K562 (cell line): ENCODE measurements at regions not wholly inside any gene's neighbourhood (a gene's known extent, or its start where the extent isn't known, plus 50 kb on each side); places are given as distances from the start of the nearest gene placed in this dataset.

Experiments
- ATAC-seq: fragments of 200-7000 bp; cut with Tn5 transposase; 3 replicates; pipeline ENCODE4 v1.9.1; 2020; ENCODE audit warnings: moderate library complexity
- BruUV-seq: library from RNA; stranded (reverse); fragments of 400-500 nt; replicated peaks from 2 replicates; lab custom pipeline; 2021; lab: Mats Ljungman, UMichigan
- CTCF ChIA-PET: fragments of 300-600 bp; formaldehyde crosslinking; extraction: SDS; loops from one replicate; lab custom pipeline; 2021; ENCODE audit warnings: low intra/inter-chr PET ratio; lab: Yijun Ruan, JAX
- POLR2A ChIA-PET: fragments of 300-600, 350-650 bp; sonication (Branson Sonifier 250); formaldehyde crosslinking; extraction: SDS; loops from one replicate; lab custom pipeline; 2021; ENCODE audit warnings: antibody characterized with exemption, inconsistent platforms; lab: Yijun Ruan, JAX
- DNase-seq, 4 experiments: peaks; one replicate each; pipeline versions ENCODE4 v3.0.0 to v3.0.0-alpha.2; 2011 to 2018; ENCODE audit warnings: low spot score in 3 of 4, mixed read lengths in 3 of 4; ENCODE audit errors: extremely low read depth in 1 of 4
- FAIRE-seq: peaks from 2 replicates; lab custom pipeline; 2011; peaks lifted over from hg19 to GRCh38; lab: Jason Lieb, UNC
- H2AFZ ChIP-seq: 2 replicates; pipeline ENCODE4 v1.6.0; 2011; ENCODE audit warnings: low read depth, low read length, control low read depth, inconsistent platforms
- H3K27ac ChIP-seq: fragments of 200-600 bp; 3 replicates; pipeline ENCODE4 v1.8.0; 2011; ENCODE audit warnings: low read depth, mild to moderate bottlenecking, control low read depth, inconsistent platforms, low read length, moderate library complexity, mixed read lengths; ENCODE audit errors: extremely low read depth
- H3K27me3 ChIP-seq, 2 experiments: fragments of 300-600 bp in 1 of 2; 2 replicates in 1 of 2; 3 replicates in 1 of 2; pipeline versions ENCODE4 v1.6.0 to v1.8.0; 2011; ENCODE audit warnings: inconsistent platforms in 2 of 2, low read length in 2 of 2, mild to moderate bottlenecking in 1 of 2, mixed read lengths in 1 of 2, moderate library complexity in 1 of 2; ENCODE audit not compliant: control insufficient read depth in 2 of 2, insufficient read depth in 2 of 2
- H3K36me3 ChIP-seq: fragments of 300-600 bp; 3 replicates; pipeline ENCODE4 v1.8.0; 2011; ENCODE audit warnings: mild to moderate bottlenecking, low read length, inconsistent platforms; ENCODE audit not compliant: control insufficient read depth, insufficient read depth
- H3K4me1 ChIP-seq, 2 experiments: fragments of 200-600 bp in 1 of 2; replicated peaks in 1 of 2; 2 replicates in 1 of 2; 3 replicates in 1 of 2; pipeline versions ENCODE4 v1.5.1 to v1.8.0; 2011; ENCODE audit warnings: inconsistent platforms in 2 of 2, low read length in 2 of 2, mild to moderate bottlenecking in 1 of 2, mixed read lengths in 1 of 2, moderate library complexity in 1 of 2; ENCODE audit not compliant: control insufficient read depth in 2 of 2, insufficient read depth in 2 of 2
- H3K4me2 ChIP-seq: 2 replicates; pipeline ENCODE4 v1.6.1; 2011; ENCODE audit warnings: low read length, control low read depth, inconsistent platforms, mixed read lengths; ENCODE audit not compliant: insufficient read depth
- H3K4me3 ChIP-seq: fragments of 200-600 bp; sonication (generic), shearing (Covaris generic); 2 replicates; pipeline ENCODE4 v1.5.1; 2016; ENCODE audit warnings: control low read depth, inconsistent platforms
- H3K79me2 ChIP-seq: fragments of 200-600 bp; 3 replicates; pipeline ENCODE4 v1.8.0; 2011; ENCODE audit warnings: low read length, inconsistent platforms; ENCODE audit not compliant: control insufficient read depth, insufficient read depth
- H3K9ac ChIP-seq, 2 experiments: 2 replicates each; pipeline versions ENCODE4 v1.6.0 to v1.6.1; 2011; ENCODE audit warnings: low read depth in 2 of 2, low read length in 2 of 2, control low read depth in 1 of 2, inconsistent platforms in 1 of 2, mild to moderate bottlenecking in 1 of 2, mixed read lengths in 1 of 2; ENCODE audit not compliant: insufficient read depth in 1 of 2
- H3K9me1 ChIP-seq: one replicate; pipeline ENCODE4 v1.6.0; 2011; ENCODE audit warnings: inconsistent platforms, mild to moderate bottlenecking, low read length, moderate library complexity; ENCODE audit not compliant: control insufficient read depth, insufficient read depth
- H3K9me3 ChIP-seq: replicated peaks from 2 replicates; pipeline ENCODE4 v1.5.1; 2011; ENCODE audit warnings: low read depth, low read length, inconsistent platforms; ENCODE audit not compliant: control insufficient read depth, insufficient read depth
- H4K20me1 ChIP-seq: replicated peaks from 2 replicates; pipeline ENCODE4 v1.6.1; 2011; ENCODE audit warnings: low read length, inconsistent platforms, mixed read lengths; ENCODE audit not compliant: control insufficient read depth, insufficient read depth
- ETV5 ChIP-seq: sonication (generic); formaldehyde crosslinking; IDR thresholded peaks from 2 replicates; pipeline ENCODE4 v1.4.0; 2020; ENCODE audit warnings: low read depth, mild to moderate bottlenecking, missing genetic modification reagents
- FOXK2 ChIP-seq, 2 experiments: fragments of 450-650 bp; IDR thresholded peaks in 1 of 2; conservative IDR thresholded peaks in 1 of 2; 2 replicates each; pipeline ENCODE4 v1.6.1; 2016; ENCODE audit warnings: low read depth in 2 of 2, mild to moderate bottlenecking in 1 of 2
- NFYB ChIP-seq: IDR thresholded peaks from 2 replicates; pipeline ENCODE4 v1.6.1; 2011; ENCODE audit warnings: mild to moderate bottlenecking, moderate library complexity; ENCODE audit not compliant: insufficient read length; ENCODE audit errors: extremely low read depth
- POLR2AphosphoS2 ChIP-seq: IDR thresholded peaks from 2 replicates; pipeline ENCODE4 v1.6.1; 2012; ENCODE audit warnings: low read length, improper control_type of control experiment
- RNF219 ChIP-seq: fragments of 250-450 bp; sonication (Bioruptor Pico); IDR thresholded peaks from 2 replicates; pipeline ENCODE4 v1.5.0; 2022; ENCODE audit warnings: mild to moderate bottlenecking
- SAP30 ChIP-seq: fragments of 200-600 bp; sonication (generic); IDR thresholded peaks from 2 replicates; pipeline ENCODE4 v1.6.1; 2012; ENCODE audit warnings: borderline replicate concordance, low read depth, mild to moderate bottlenecking, moderate library complexity, low read length, control low read depth, inconsistent platforms; ENCODE audit not compliant: insufficient read depth, poor library complexity, severe bottlenecking
- SP1 ChIP-seq: sonication (generic); formaldehyde crosslinking; IDR thresholded peaks from 2 replicates; pipeline ENCODE4 v1.8.1; 2022; ENCODE audit warnings: mild to moderate bottlenecking, missing genetic modification reagents
- ZNF124 ChIP-seq: sonication (generic); formaldehyde crosslinking; IDR thresholded peaks from 2 replicates; pipeline ENCODE4 v1.8.1; 2022; ENCODE audit warnings: missing genetic modification reagents
- ZNF436 ChIP-seq: fragments of 250-450, 450-650 bp; sonication (Bioruptor Pico); formaldehyde crosslinking; IDR thresholded peaks from 2 replicates; pipeline ENCODE4 v1.7.0; 2020; ENCODE audit warnings: mild to moderate bottlenecking
- ZNF584 ChIP-seq: fragments of 200-800 bp; sonication (Bioruptor generic); IDR thresholded peaks from 2 replicates; pipeline ENCODE4 v1.6.1; 2016; ENCODE audit warnings: low read depth, mild to moderate bottlenecking, missing genetic modification characterization, missing compliant biosample characterization
- ZNF707 ChIP-seq: fragments of 250-450 bp; sonication (Bioruptor Pico); conservative IDR thresholded peaks from 2 replicates; pipeline ENCODE4 v1.8.0; 2022; ENCODE audit warnings: inconsistent platforms, mild to moderate bottlenecking, moderate library complexity
- WGBS: fragments of 100-300 bp; shearing (Covaris generic); methylation state at CpG from one replicate; pipeline ENCODE4 v1.1.6; 2016; ENCODE audit warnings: low coverage, mixed read lengths; ENCODE audit not compliant: insufficient coverage; ENCODE audit errors: missing lambda C conversion rate; 5-methylcytosine and 5-hydroxymethylcytosine counted together
- in situ Hi-C: fragments of 300-500 bp; cut with MboI; formaldehyde crosslinking; loops from 4 replicates; pipeline ENCODE4 v1.15.0; 2018; ENCODE audit warnings: inconsistent platforms, mixed read lengths
- intact Hi-C: fragments of 100-400 bp; cut with micrococcal nuclease; formaldehyde crosslinking; loops from 2 replicates; pipeline ENCODE4 v1.14.2; 2022
- TF ChIP-seq, protein P1 (sequence below): sonication (generic); formaldehyde crosslinking; IDR thresholded peaks from 2 replicates; pipeline ENCODE4 v1.8.1; 2022; ENCODE audit warnings: missing genetic modification reagents
- TF ChIP-seq, protein P2 (sequence below): sonication (generic); formaldehyde crosslinking; IDR thresholded peaks from 2 replicates; pipeline ENCODE4 v1.8.0; 2023; ENCODE audit warnings: mild to moderate bottlenecking, missing genetic modification reagents

DNA sequence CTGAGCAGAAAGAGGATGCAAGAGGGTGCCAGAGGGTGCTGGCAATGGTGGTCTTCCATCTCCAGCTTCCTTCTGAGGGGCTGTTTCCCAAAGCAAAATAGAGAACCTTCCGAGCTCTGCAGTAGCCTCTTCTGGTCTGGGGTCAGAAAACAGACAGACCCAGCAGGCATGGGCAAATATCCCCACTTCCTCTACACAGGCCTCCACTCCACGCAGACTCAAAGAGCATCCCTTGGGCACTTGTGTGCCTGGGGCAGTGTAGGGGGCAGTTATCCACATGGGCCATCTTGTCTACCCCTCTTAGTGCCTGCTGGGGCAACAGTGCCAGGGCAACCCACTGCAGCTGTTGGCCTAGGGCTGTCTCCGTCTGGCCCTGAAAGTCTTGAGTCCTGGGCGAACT is 231.9 kb downstream of the TTC8 start:
- no peak for DNase-seq
- H3K9ac ChIP-seq, result no peak overlapping the region
- BruUV-seq, result no TSS peak
- WGBS, result 0% methylated on average over 1 of the region's 4 CpGs
- no peak for FAIRE-seq
- H3K9me1 ChIP-seq, result no peaks in the 10 kb centered on the region
- ATAC-seq, result no peak
- in situ Hi-C loops, result no loop called here
- ChIA-PET CTCF (no interaction called here), POLR2A (no interaction called here)
- no peak overlapping the region for H3K27ac ChIP-seq
- intact Hi-C loops, result no loop called here
- TF ChIP-seq RNF219, result no peak
- no peak for TF ChIP-seq SP1 (CRISPR knock-in tag)
- TF ChIP-seq ZNF436, result no peak
- TF ChIP-seq ZNF584 (CRISPR knock-in tag), result no peak
- no peak for TF ChIP-seq SAP30
- no peak for TF ChIP-seq FOXK2 (conservative IDR thresholded peaks at IDR 0.05 in 1 of 2, IDR thresholded peaks at IDR 0.05 in 1 of 2; ENCODE audit: low read depth in 2 of 2)
- no peak for TF ChIP-seq NFYB
- no peak for TF ChIP-seq ZNF124 (CRISPR knock-in tag)
- TF ChIP-seq, protein P1, sequence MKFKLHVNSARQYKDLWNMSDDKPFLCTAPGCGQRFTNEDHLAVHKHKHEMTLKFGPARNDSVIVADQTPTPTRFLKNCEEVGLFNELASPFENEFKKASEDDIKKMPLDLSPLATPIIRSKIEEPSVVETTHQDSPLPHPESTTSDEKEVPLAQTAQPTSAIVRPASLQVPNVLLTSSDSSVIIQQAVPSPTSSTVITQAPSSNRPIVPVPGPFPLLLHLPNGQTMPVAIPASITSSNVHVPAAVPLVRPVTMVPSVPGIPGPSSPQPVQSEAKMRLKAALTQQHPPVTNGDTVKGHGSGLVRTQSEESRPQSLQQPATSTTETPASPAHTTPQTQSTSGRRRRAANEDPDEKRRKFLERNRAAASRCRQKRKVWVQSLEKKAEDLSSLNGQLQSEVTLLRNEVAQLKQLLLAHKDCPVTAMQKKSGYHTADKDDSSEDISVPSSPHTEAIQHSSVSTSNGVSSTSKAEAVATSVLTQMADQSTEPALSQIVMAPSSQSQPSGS (CRISPR knock-in tag), result no peak
- TF ChIP-seq, protein P2, sequence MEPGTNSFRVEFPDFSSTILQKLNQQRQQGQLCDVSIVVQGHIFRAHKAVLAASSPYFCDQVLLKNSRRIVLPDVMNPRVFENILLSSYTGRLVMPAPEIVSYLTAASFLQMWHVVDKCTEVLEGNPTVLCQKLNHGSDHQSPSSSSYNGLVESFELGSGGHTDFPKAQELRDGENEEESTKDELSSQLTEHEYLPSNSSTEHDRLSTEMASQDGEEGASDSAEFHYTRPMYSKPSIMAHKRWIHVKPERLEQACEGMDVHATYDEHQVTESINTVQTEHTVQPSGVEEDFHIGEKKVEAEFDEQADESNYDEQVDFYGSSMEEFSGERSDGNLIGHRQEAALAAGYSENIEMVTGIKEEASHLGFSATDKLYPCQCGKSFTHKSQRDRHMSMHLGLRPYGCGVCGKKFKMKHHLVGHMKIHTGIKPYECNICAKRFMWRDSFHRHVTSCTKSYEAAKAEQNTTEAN (CRISPR knock-in tag), result no peak
- no peak for TF ChIP-seq ETV5 (CRISPR knock-in tag)
- TF ChIP-seq ZNF707 (CRISPR knock-in tag), result no peak
- no peak for TF ChIP-seq POLR2AphosphoS2
- no peaks in the 10 kb centered on the region for H3K79me2 ChIP-seq
- no peaks in the 10 kb centered on the region for H3K36me3 ChIP-seq
- no peaks in the 10 kb centered on the region for H3K4me1 ChIP-seq
- no peaks in the 10 kb centered on the region for H3K9me3 ChIP-seq
- no peaks in the 10 kb centered on the region for H4K20me1 ChIP-seq
- H3K4me2 ChIP-seq, result no peak overlapping the region
- no peaks in the 10 kb centered on the region for H3K27me3 ChIP-seq
- no peak overlapping the region for H3K4me3 ChIP-seq
- H2AFZ ChIP-seq, result no peak overlapping the region
